T-cell (primary cell): ENCODE measurements at regions not wholly inside any gene's neighbourhood (a gene's known extent, or its start where the extent isn't known, plus 50 kb on each side); places are given as distances from the start of the nearest gene placed in this dataset.
"Not testable (repeated sequence)": the region's sequence is repeated elsewhere in the genome, so short reads cannot be mapped to it uniquely, and the experiment has no call there.

Source experiments
- ATAC-seq, 4 experiments: fragments of 200-7000 bp in 3 of 4; fragments of 150-1000 bp in 1 of 4; cut with Tn5 transposase; replicated peaks in 1 of 4; 1 replicate in 3 of 4; 2 replicates in 1 of 4; pipeline ENCODE4 v1.10.0; 2021; ENCODE audit warnings: moderate library complexity in 3 of 4, mild to moderate bottlenecking in 2 of 4, moderate number of reproducible peaks in 1 of 4
- CTCF ChIA-PET, 2 donors: fragments of 300-600 bp; sonication (Branson Sonifier 250); formaldehyde crosslinking; loops; one replicate each; lab custom pipeline; 2022; ENCODE audit warnings: antibody characterized with exemption in 2 of 2; lab: Charles Lee
- POLR2A ChIA-PET, 2 donors: fragments of 300-600 bp; sonication (Branson Sonifier 250); formaldehyde crosslinking; loops; one replicate each; lab custom pipeline; 2022; ENCODE audit warnings: antibody characterized with exemption in 2 of 2; lab: Charles Lee
- DNase-seq, 35 experiments: peaks; one replicate each; pipeline versions ENCODE4 v3.0.0 to v3.0.0-alpha.2; 2013 to 2023
- H3K27ac ChIP-seq: one replicate; pipeline ENCODE4 v1.5.1; 2013; ENCODE audit warnings: low read length
- H3K27me3 ChIP-seq, 2 experiments: replicated peaks in 1 of 2; 1 replicate in 1 of 2; 2 replicates in 1 of 2; pipeline versions ENCODE4 v1.6.1 to v1.7.0; 2013; ENCODE audit warnings: low read length in 1 of 2, mixed read lengths in 1 of 2; ENCODE audit not compliant: control insufficient read depth in 2 of 2, insufficient read depth in 2 of 2; ENCODE audit errors: extremely low read depth in 1 of 2
- H3K36me3 ChIP-seq, 2 donors: 1 replicate in 1 of 2; 2 replicates in 1 of 2; pipeline versions ENCODE4 v1.6.1 to v1.7.0; 2013; ENCODE audit warnings: low read length in 1 of 2; ENCODE audit not compliant: control insufficient read depth in 2 of 2, insufficient read depth in 1 of 2; ENCODE audit errors: extremely low read depth in 1 of 2
- H3K4me1 ChIP-seq, 2 experiments: 1 replicate in 1 of 2; 2 replicates in 1 of 2; pipeline versions ENCODE4 v1.6.1 to v1.7.0; 2013; ENCODE audit warnings: low read length in 2 of 2, mixed read lengths in 1 of 2; ENCODE audit not compliant: insufficient read depth in 2 of 2, control insufficient read depth in 1 of 2; ENCODE audit errors: extremely low read depth in 1 of 2
- H3K4me3 ChIP-seq, 2 donors: 1 replicate in 1 of 2; 2 replicates in 1 of 2; pipeline versions ENCODE4 v1.5.1 to v1.7.0; 2013; ENCODE audit warnings: mild to moderate bottlenecking in 2 of 2, low read length in 1 of 2, moderate library complexity in 1 of 2; ENCODE audit not compliant: control insufficient read depth in 1 of 2; ENCODE audit errors: extremely low read depth in 1 of 2
- H3K9me3 ChIP-seq: 2 replicates; pipeline ENCODE4 v1.7.0; 2013
- H3K27ac Mint-ChIP-seq, 2 donors: one replicate each; pipeline ENCODE4 v1.8.0; 2020 to 2021; ENCODE audit warnings: mild to moderate bottlenecking in 2 of 2, mixed read lengths in 2 of 2
- H3K27me3 Mint-ChIP-seq, 2 donors: one replicate each; pipeline ENCODE4 v1.8.0; 2021 to 2022; ENCODE audit warnings: mixed read lengths in 2 of 2
- H3K36me3 Mint-ChIP-seq: one replicate; pipeline ENCODE4 v1.8.0; 2021; ENCODE audit warnings: mixed read lengths
- H3K4me1 Mint-ChIP-seq, 3 donors: one replicate each; pipeline ENCODE4 v1.8.0; 2020 to 2022; ENCODE audit warnings: mixed read lengths in 3 of 3, mild to moderate bottlenecking in 1 of 3
- H3K4me3 Mint-ChIP-seq, 3 donors: one replicate each; pipeline ENCODE4 v1.8.0; 2020 to 2022; ENCODE audit warnings: mild to moderate bottlenecking in 3 of 3, mixed read lengths in 3 of 3, moderate library complexity in 3 of 3
- H3K9me3 Mint-ChIP-seq, 3 donors: one replicate each; pipeline ENCODE4 v1.8.0; 2020 to 2022; ENCODE audit warnings: mixed read lengths in 3 of 3
- WGBS: methylation state at CpG from one replicate; pipeline ENCODE4 v1.1.5; 2013; ENCODE audit warnings: missing lambda C conversion rate; ENCODE audit not compliant: insufficient coverage; 5-methylcytosine and 5-hydroxymethylcytosine counted together

- DNase-seq (no peak), ATAC-seq (no peak)
- Histone ChIP-seq H3K27ac (no peak overlapping the region), H3K9me3 (no peaks in the 10 kb centered on the region), H3K36me3 (no peaks in the 10 kb centered on the region), H3K27me3 (no peaks in the 10 kb centered on the region), H3K4me3 (no peak overlapping the region), H3K4me1 (no peaks in the 10 kb centered on the region)
- CTCF ChIA-PET, result no interaction called here
- Mint-ChIP-seq H3K27ac (no peak overlapping the region), H3K9me3 (no peaks in the 10 kb centered on the region), H3K36me3 (no peaks in the 10 kb centered on the region), H3K4me1 (no peaks in the 10 kb centered on the region), H3K27me3 (no peaks in the 10 kb centered on the region), H3K4me3 (no peak overlapping the region)
- POLR2A ChIA-PET, result no interaction called here
Measured at GRCh38 chr1:76727520-76727919, 139.8 kb upstream of the ST6GALNAC5 start.

GRCh38 chr1:76729142-76729541, 138.1 kb upstream of the ST6GALNAC5 start:
- Mint-ChIP-seq H3K27me3 (no peaks in the 10 kb centered on the region), H3K27ac (no peak overlapping the region), H3K36me3 (no peaks in the 10 kb centered on the region), H3K9me3 (no peaks in the 10 kb centered on the region), H3K4me1 (no peaks in the 10 kb centered on the region), H3K4me3 (no peak overlapping the region)
- Histone ChIP-seq H3K4me1 (no peaks in the 10 kb centered on the region), H3K9me3 (no peaks in the 10 kb centered on the region), H3K36me3 (no peaks in the 10 kb centered on the region), H3K27ac (no peak overlapping the region), H3K27me3 (no peaks in the 10 kb centered on the region), H3K4me3 (no peak overlapping the region)
- DNase-seq, result no peak
- CTCF ChIA-PET, result no interaction called here
- WGBS, result 100% methylated on average over 1 of the region's 3 CpGs
- ATAC-seq, result no peak
- POLR2A ChIA-PET, result no interaction called here

GRCh38 chr1:76730027-76730426, 137.3 kb upstream of the ST6GALNAC5 start:
- H3K4me3 ChIP-seq, result no peak overlapping the region
- Mint-ChIP-seq H3K9me3 (no peaks in the 10 kb centered on the region), H3K4me3 (no peak overlapping the region), H3K27ac (no peak overlapping the region), H3K36me3 (no peaks in the 10 kb centered on the region), H3K4me1 (no peaks in the 10 kb centered on the region), H3K27me3 (no peaks in the 10 kb centered on the region)
- ATAC-seq, result no peak
- H3K27me3 ChIP-seq, result no peaks in the 10 kb centered on the region
- no peaks in the 10 kb centered on the region for H3K36me3 ChIP-seq
- WGBS, result no CpG with 5 or more reads among the region's 2 CpGs
- no peaks in the 10 kb centered on the region for H3K9me3 ChIP-seq
- DNase-seq, result no peak
- ChIA-PET POLR2A (no interaction called here), CTCF (no interaction called here)
- H3K4me1 ChIP-seq, result no peaks in the 10 kb centered on the region
- no peak overlapping the region for H3K27ac ChIP-seq

GRCh38 chr1:76738355-76738754, 128.9 kb upstream of the ST6GALNAC5 start:
- H3K36me3 ChIP-seq, POLR2A ChIA-PET, H3K4me3 ChIP-seq, DNase-seq, H3K36me3 Mint-ChIP-seq, H3K27ac Mint-ChIP-seq, H3K4me1 Mint-ChIP-seq, H3K27me3 Mint-ChIP-seq, H3K4me1 ChIP-seq, H3K27ac ChIP-seq, H3K4me3 Mint-ChIP-seq, H3K27me3 ChIP-seq, ATAC-seq, H3K9me3 ChIP-seq: not testable (repeated sequence)
- CTCF ChIA-PET, result interaction anchor here in 1 of 2 donors (0.6 kb wide), 1 partner anchor 407 kb away, joined by 3 read pairs; no protein-coding TSS in a partner anchor
- WGBS, result no CpG with 5 or more reads among the region's 1 CpG
- H3K9me3 Mint-ChIP-seq, result peaks cover 2 to 14% (median 10%) of the 10 kb centered on the region in 3 donors

- POLR2A ChIA-PET, CTCF ChIA-PET: not testable (repeated sequence)
- 93% methylated on average over 7 of the region's 8 CpGs for WGBS
Measured at GRCh38 chr1:76740956-76741355, 126.3 kb upstream of the ST6GALNAC5 start.

GRCh38 chr1:76744989-76745388, 122.3 kb upstream of the ST6GALNAC5 start:
- Mint-ChIP-seq H3K4me1 (no peaks in the 10 kb centered on the region), H3K4me3 (no peak overlapping the region), H3K27ac (no peak overlapping the region), H3K36me3 (no peaks in the 10 kb centered on the region), H3K27me3 (peaks cover 10 to 17% of the 10 kb centered on the region in 2 donors), H3K9me3 (peaks cover 12 to 18% (median 14%) of the 10 kb centered on the region in 3 donors)
- ChIA-PET CTCF (no interaction called here), POLR2A (no interaction called here)
- H3K9me3 ChIP-seq, result no peaks in the 10 kb centered on the region
- WGBS, result no CpG with 5 or more reads among the region's 1 CpG
- H3K36me3 ChIP-seq, result no peaks in the 10 kb centered on the region
- ATAC-seq (no peak), DNase-seq (no peak)
- H3K27ac ChIP-seq, result no peak overlapping the region
- no peaks in the 10 kb centered on the region for H3K4me1 ChIP-seq
- peaks cover 0 to 9% of the 10 kb centered on the region in 2 experiments for H3K27me3 ChIP-seq
- no peak overlapping the region for H3K4me3 ChIP-seq

More at GRCh38 chr1:76740956-76741355, 126.3 kb upstream of the ST6GALNAC5 start:
- not testable (repeated sequence) for H3K4me3 ChIP-seq, H3K27ac Mint-ChIP-seq, ATAC-seq, DNase-seq, H3K27me3 Mint-ChIP-seq, H3K27ac ChIP-seq, H3K4me1 Mint-ChIP-seq, H3K9me3 ChIP-seq, H3K4me3 Mint-ChIP-seq, H3K27me3 ChIP-seq, H3K36me3 ChIP-seq, H3K4me1 ChIP-seq, H3K36me3 Mint-ChIP-seq
- H3K9me3 Mint-ChIP-seq, result peaks cover 10 to 19% (median 14%) of the 10 kb centered on the region in 3 donors

- ATAC-seq, result no peak
- POLR2A ChIA-PET, result no interaction called here
- peaks cover 0 to 6% of the 10 kb centered on the region in 2 experiments for H3K27me3 ChIP-seq
- H3K36me3 ChIP-seq, result no peaks in the 10 kb centered on the region
- Mint-ChIP-seq H3K36me3 (no peaks in the 10 kb centered on the region), H3K4me1 (no peaks in the 10 kb centered on the region), H3K27me3 (peaks cover 10 to 23% of the 10 kb centered on the region in 2 donors), H3K9me3 (peaks cover 12 to 18% (median 14%) of the 10 kb centered on the region in 3 donors), H3K27ac (no peak overlapping the region), H3K4me3 (no peak overlapping the region)
- CTCF ChIA-PET, result no interaction called here
- H3K27ac ChIP-seq, result no peak overlapping the region
- no peaks in the 10 kb centered on the region for H3K9me3 ChIP-seq
- no peak for DNase-seq
- H3K4me3 ChIP-seq, result no peak overlapping the region
- H3K4me1 ChIP-seq, result no peaks in the 10 kb centered on the region
- WGBS, result 100% methylated on average over 2 of the region's 2 CpGs
Measured at GRCh38 chr1:76746206-76746605, 121.1 kb upstream of the ST6GALNAC5 start.
